Osteocyte (in vitro differentiated cells): ENCODE measurements at regions not wholly inside any gene's neighbourhood (a gene's known extent, or its start where the extent isn't known, plus 50 kb on each side); places are given as distances from the start of the nearest gene placed in this dataset.
"Not testable (repeated sequence)": the region's sequence is repeated elsewhere in the genome, so short reads cannot be mapped to it uniquely, and the experiment has no call there.

Source experiments
- DNase-seq: peaks from one replicate; pipeline ENCODE4 v3.0.0; 2021; ENCODE audit warnings: mixed read lengths; ENCODE audit not compliant: unreplicated experiment; ENCODE audit errors: extremely low spot score
- H3K27ac Mint-ChIP-seq: one replicate; pipeline ENCODE4 v1.8.0; 2021; ENCODE audit warnings: mild to moderate bottlenecking, mixed read lengths; ENCODE audit not compliant: unreplicated experiment
- H3K27me3 Mint-ChIP-seq: one replicate; pipeline ENCODE4 v1.8.0; 2021; ENCODE audit warnings: mixed read lengths; ENCODE audit not compliant: unreplicated experiment
- H3K36me3 Mint-ChIP-seq: one replicate; pipeline ENCODE4 v1.8.0; 2021; ENCODE audit warnings: mixed read lengths; ENCODE audit not compliant: unreplicated experiment
- H3K4me1 Mint-ChIP-seq: one replicate; pipeline ENCODE4 v1.8.0; 2021; ENCODE audit warnings: mixed read lengths; ENCODE audit not compliant: unreplicated experiment
- H3K4me3 Mint-ChIP-seq: one replicate; pipeline ENCODE4 v1.8.0; 2021; ENCODE audit warnings: mild to moderate bottlenecking, moderate library complexity, mixed read lengths; ENCODE audit not compliant: unreplicated experiment
- H3K9me3 Mint-ChIP-seq: one replicate; pipeline ENCODE4 v1.8.0; 2021; ENCODE audit warnings: mixed read lengths; ENCODE audit not compliant: unreplicated experiment
- TF ChIP-seq, protein P1 (sequence below): fragments of 200-600 bp; sonication (generic); IDR thresholded peaks from 2 replicates; pipeline ENCODE4 v1.5.0; 2021; ENCODE audit warnings: antibody characterized with exemption, mild to moderate bottlenecking, moderate library complexity

DNA sequence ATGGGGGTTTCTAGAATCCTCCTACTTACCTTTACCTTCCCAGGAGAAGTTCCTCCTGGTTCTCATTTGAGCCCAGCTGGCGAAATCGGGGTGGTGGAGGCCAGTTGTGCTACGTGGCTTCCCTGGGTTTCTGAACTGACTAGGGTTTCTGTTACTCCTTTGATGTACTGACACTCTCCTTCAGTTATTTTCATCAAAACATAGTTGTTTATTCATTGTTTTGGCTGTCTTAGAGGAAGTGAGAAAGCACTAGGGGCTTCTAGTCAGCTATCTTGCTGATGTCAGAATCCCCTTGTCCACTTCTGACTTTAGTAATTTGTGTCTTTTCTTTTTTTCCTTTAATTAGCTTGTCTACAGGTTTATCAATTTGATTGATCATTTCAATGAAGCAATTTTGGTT, 332.2 kb upstream of the TANK start:
- Mint-ChIP-seq H3K36me3 (peaks cover 27% of the 10 kb centered on the region), H3K9me3 (peaks cover 39% of the 10 kb centered on the region), H3K4me3 (no peak overlapping the region), H3K4me1 (no peaks in the 10 kb centered on the region), H3K27ac (no peak overlapping the region), H3K27me3 (no peaks in the 10 kb centered on the region)
- DNase-seq, result no peak
- TF ChIP-seq, protein P1, sequence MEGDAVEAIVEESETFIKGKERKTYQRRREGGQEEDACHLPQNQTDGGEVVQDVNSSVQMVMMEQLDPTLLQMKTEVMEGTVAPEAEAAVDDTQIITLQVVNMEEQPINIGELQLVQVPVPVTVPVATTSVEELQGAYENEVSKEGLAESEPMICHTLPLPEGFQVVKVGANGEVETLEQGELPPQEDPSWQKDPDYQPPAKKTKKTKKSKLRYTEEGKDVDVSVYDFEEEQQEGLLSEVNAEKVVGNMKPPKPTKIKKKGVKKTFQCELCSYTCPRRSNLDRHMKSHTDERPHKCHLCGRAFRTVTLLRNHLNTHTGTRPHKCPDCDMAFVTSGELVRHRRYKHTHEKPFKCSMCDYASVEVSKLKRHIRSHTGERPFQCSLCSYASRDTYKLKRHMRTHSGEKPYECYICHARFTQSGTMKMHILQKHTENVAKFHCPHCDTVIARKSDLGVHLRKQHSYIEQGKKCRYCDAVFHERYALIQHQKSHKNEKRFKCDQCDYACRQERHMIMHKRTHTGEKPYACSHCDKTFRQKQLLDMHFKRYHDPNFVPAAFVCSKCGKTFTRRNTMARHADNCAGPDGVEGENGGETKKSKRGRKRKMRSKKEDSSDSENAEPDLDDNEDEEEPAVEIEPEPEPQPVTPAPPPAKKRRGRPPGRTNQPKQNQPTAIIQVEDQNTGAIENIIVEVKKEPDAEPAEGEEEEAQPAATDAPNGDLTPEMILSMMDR, result no peak

DNA sequence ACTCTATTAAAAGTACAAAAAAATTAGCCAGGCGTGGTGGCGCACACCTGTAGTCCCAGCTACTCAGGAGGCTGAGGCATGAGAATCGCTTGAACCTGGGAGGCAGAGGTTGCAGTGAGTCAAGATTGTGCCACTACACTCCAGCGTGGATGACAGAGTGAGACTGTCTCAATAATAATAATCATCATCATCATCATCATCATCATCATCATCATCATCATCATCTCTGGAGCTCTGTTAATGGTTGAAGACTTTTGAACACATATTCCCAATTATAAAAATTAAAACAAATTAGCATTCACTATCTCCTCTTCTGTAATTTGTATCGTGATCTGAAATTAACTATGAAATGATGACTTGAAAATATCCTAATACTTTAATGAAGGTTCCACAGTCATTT, 327.8 kb upstream of the TANK start:
- DNase-seq, H3K36me3 Mint-ChIP-seq, H3K27ac Mint-ChIP-seq, H3K4me3 Mint-ChIP-seq, H3K27me3 Mint-ChIP-seq: not testable (repeated sequence)
- Mint-ChIP-seq H3K9me3 (peaks cover 14% of the 10 kb centered on the region), H3K4me1 (peaks cover 20% of the 10 kb centered on the region)

GRCh38 chr2:160835166-160835565, 325.1 kb upstream of the TANK start:
- Mint-ChIP-seq H3K36me3 (peaks cover 2% of the 10 kb centered on the region), H3K9me3 (no peaks in the 10 kb centered on the region), H3K27ac (no peak overlapping the region), H3K4me1 (peaks cover 24% of the 10 kb centered on the region), H3K4me3 (no peak overlapping the region), H3K27me3 (no peaks in the 10 kb centered on the region)
- DNase-seq, result no peak
- TF ChIP-seq, protein P1, result no peak

DNA sequence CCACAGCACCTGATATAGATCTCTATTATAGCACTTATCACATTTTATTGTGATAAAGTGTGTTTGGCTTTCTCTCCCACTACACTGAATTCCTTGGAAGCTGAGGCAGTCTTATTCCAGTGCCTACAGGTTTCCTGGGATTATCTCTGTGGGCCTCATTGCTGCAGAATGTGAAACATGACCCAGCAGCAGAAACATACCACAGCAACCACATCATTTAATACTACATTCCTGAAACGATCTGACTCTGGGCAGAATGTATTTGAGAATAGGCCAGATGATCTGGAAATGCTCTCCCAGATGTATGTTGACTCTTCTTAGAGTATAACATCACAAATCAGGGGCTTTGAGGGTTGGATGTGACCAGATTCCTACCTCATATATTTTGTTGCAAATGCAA, 323.5 kb upstream of the TANK start:
- Mint-ChIP-seq H3K36me3 (no peaks in the 10 kb centered on the region), H3K9me3 (peaks cover 13% of the 10 kb centered on the region), H3K27ac (peak overlapping the region; percentile 84), H3K4me1 (peaks cover 24% of the 10 kb centered on the region), H3K27me3 (no peaks in the 10 kb centered on the region), H3K4me3 (no peak overlapping the region)
- TF ChIP-seq, protein P1, result no peak
- no peak for DNase-seq

GRCh38 chr2:160837416-160837815, 322.8 kb upstream of the TANK start:
- TF ChIP-seq, protein P1, result no peak

GRCh38 chr2:160838147-160838546, 322.1 kb upstream of the TANK start:
- no peak for DNase-seq
- no peaks in the 10 kb centered on the region for H3K27me3 Mint-ChIP-seq
- no peaks in the 10 kb centered on the region for H3K36me3 Mint-ChIP-seq
- peaks cover 24% of the 10 kb centered on the region for H3K4me1 Mint-ChIP-seq
- peaks cover 14% of the 10 kb centered on the region for H3K9me3 Mint-ChIP-seq
- H3K27ac Mint-ChIP-seq, result no peak overlapping the region
- H3K4me3 Mint-ChIP-seq, result no peak overlapping the region
- TF ChIP-seq, protein P1, result no peak

More at GRCh38 chr2:160837416-160837815, 322.8 kb upstream of the TANK start:
- peaks cover 24% of the 10 kb centered on the region for H3K4me1 Mint-ChIP-seq
- no peak for DNase-seq
- H3K36me3 Mint-ChIP-seq, result no peaks in the 10 kb centered on the region
- no peaks in the 10 kb centered on the region for H3K27me3 Mint-ChIP-seq
- H3K9me3 Mint-ChIP-seq, result peaks cover 14% of the 10 kb centered on the region
- H3K4me3 Mint-ChIP-seq, result no peak overlapping the region
- peak overlapping the region; percentile 84 for H3K27ac Mint-ChIP-seq
